H1 (cell line): ENCODE measurements at regions not wholly inside any gene's neighbourhood (a gene's known extent, or its start where the extent isn't known, plus 50 kb on each side); places are given as distances from the start of the nearest gene placed in this dataset.

Experiments used
- CTCF ChIA-PET: fragments of 300-600 bp; sonication (Branson Sonifier 250); formaldehyde crosslinking; loops from one replicate; lab custom pipeline; 2021; ENCODE audit not compliant: partially characterized antibody; lab: Charles Lee
- POLR2A ChIA-PET: fragments of 300-600 bp; sonication (Branson Sonifier 250); formaldehyde crosslinking; loops from one replicate; lab custom pipeline; 2021; ENCODE audit warnings: inconsistent platforms; ENCODE audit not compliant: partially characterized antibody; lab: Charles Lee
- DNase-seq, 2 experiments: peaks; one replicate each; pipeline versions ENCODE4 v3.0.0 to v3.0.0-alpha.2; 2010 to 2022; ENCODE audit warnings: low spot score in 2 of 2, low read depth in 1 of 2, mixed read lengths in 1 of 2
- FAIRE-seq: peaks from 2 replicates; lab custom pipeline; 2011; peaks lifted over from hg19 to GRCh38; lab: Jason Lieb, UNC
- H2AFZ ChIP-seq: 2 replicates; pipeline ENCODE4 v1.8.1; 2012; ENCODE audit warnings: low read length, inconsistent platforms
- H2AK5ac ChIP-seq: 2 replicates; pipeline ENCODE4 v1.6.1; 2013; ENCODE audit warnings: low read depth, low read length
- H2BK120ac ChIP-seq: replicated peaks from 2 replicates; pipeline ENCODE3; 2013; ENCODE audit warnings: low read depth, low read length, inconsistent platforms
- H2BK12ac ChIP-seq: 2 replicates; pipeline ENCODE4 v1.6.1; 2013; ENCODE audit warnings: low read depth, low read length
- H2BK15ac ChIP-seq: 2 replicates; pipeline ENCODE4 v1.6.1; 2013; ENCODE audit warnings: low read length
- H2BK20ac ChIP-seq: 2 replicates; pipeline ENCODE4 v1.6.1; 2013; ENCODE audit warnings: low read length
- H2BK5ac ChIP-seq: 2 replicates; pipeline ENCODE4 v1.6.1; 2013; ENCODE audit warnings: low read depth, low read length
- H3K14ac ChIP-seq: 2 replicates; pipeline ENCODE4 v1.6.1; 2013; ENCODE audit warnings: inconsistent platforms; ENCODE audit not compliant: insufficient read length
- H3K18ac ChIP-seq: 2 replicates; pipeline ENCODE4 v1.6.1; 2013; ENCODE audit warnings: low read length; ENCODE audit errors: extremely low read depth
- H3K23ac ChIP-seq: 2 replicates; pipeline ENCODE4 v1.6.1; 2013; ENCODE audit warnings: inconsistent platforms; ENCODE audit not compliant: insufficient read length
- H3K23me2 ChIP-seq: 2 replicates; pipeline ENCODE4 v1.6.1; 2013; ENCODE audit warnings: low read depth, low read length
- H3K27ac ChIP-seq: 2 replicates; pipeline ENCODE4 v1.6.1; 2011; ENCODE audit warnings: low read depth, low read length, inconsistent platforms
- H3K27me3 ChIP-seq, 4 experiments: replicated peaks in 1 of 4; 1 replicate in 1 of 4; 2 replicates in 3 of 4; pipeline versions ENCODE4 v1.6.1 to v1.8.1; 2011 to 2013; ENCODE audit warnings: low read length in 3 of 4, mild to moderate bottlenecking in 3 of 4, inconsistent platforms in 2 of 4, mixed read lengths in 2 of 4, moderate library complexity in 1 of 4; ENCODE audit not compliant: control insufficient read depth in 3 of 4, insufficient read depth in 3 of 4; ENCODE audit errors: extremely low read depth in 1 of 4
- H3K36me3 ChIP-seq, 4 experiments: 2 replicates each; pipeline versions ENCODE4 v1.6.1 to v1.8.1; 2011 to 2013; ENCODE audit warnings: mild to moderate bottlenecking in 4 of 4, low read length in 3 of 4, moderate library complexity in 2 of 4, control low read depth in 1 of 4, inconsistent platforms in 1 of 4; ENCODE audit not compliant: insufficient read depth in 4 of 4, control insufficient read depth in 2 of 4
- H3K4ac ChIP-seq: replicated peaks from 2 replicates; pipeline ENCODE3; 2013; ENCODE audit warnings: low read length, low read depth, mixed read lengths, inconsistent platforms; ENCODE audit not compliant: insufficient read length
- H3K4me1 ChIP-seq, 4 experiments: replicated peaks in 1 of 4; 1 replicate in 1 of 4; 2 replicates in 3 of 4; pipeline versions ENCODE4 v1.6.1 to v1.8.1; 2011 to 2013; ENCODE audit warnings: low read length in 3 of 4, inconsistent platforms in 2 of 4, mixed read lengths in 1 of 4; ENCODE audit not compliant: insufficient read depth in 4 of 4, control insufficient read depth in 3 of 4
- H3K4me2 ChIP-seq, 2 experiments: 2 replicates each; pipeline versions ENCODE4 v1.6.1 to v1.8.1; 2011 to 2013; ENCODE audit warnings: low read depth in 2 of 2, low read length in 2 of 2, control low read depth in 1 of 2, inconsistent platforms in 1 of 2, mild to moderate bottlenecking in 1 of 2; ENCODE audit not compliant: insufficient read depth in 1 of 2
- H3K4me3 ChIP-seq, 4 experiments: fragments of 200-600, 300-600 bp in 1 of 4; sonication (generic), shearing (Covaris generic), sonication (Bioruptor Twin) in 1 of 4; 2 replicates each; pipeline versions ENCODE4 v1.5.1 to v1.8.1; 2011 to 2016; ENCODE audit warnings: low read length in 4 of 4, low read depth in 3 of 4, control low read depth in 2 of 4, inconsistent platforms in 2 of 4, mild to moderate bottlenecking in 2 of 4, mixed read lengths in 1 of 4, moderate library complexity in 1 of 4; ENCODE audit not compliant: insufficient read depth in 2 of 4; ENCODE audit errors: extremely low read depth in 1 of 4
- H3K56ac ChIP-seq: replicated peaks from 2 replicates; pipeline ENCODE3; 2013; ENCODE audit warnings: low read depth, mild to moderate bottlenecking, mixed read lengths, low read length, inconsistent platforms; ENCODE audit not compliant: insufficient read length
- H3K79me1 ChIP-seq: 2 replicates; pipeline ENCODE4 v1.6.1; 2013; ENCODE audit warnings: low read depth, low read length, control low read depth
- H3K79me2 ChIP-seq, 2 experiments: 2 replicates each; pipeline versions ENCODE4 v1.6.1 to v1.8.1; 2012 to 2013; ENCODE audit warnings: low read length in 2 of 2, mild to moderate bottlenecking in 2 of 2, inconsistent platforms in 1 of 2; ENCODE audit not compliant: insufficient read depth in 2 of 2, control insufficient read depth in 1 of 2
- H3K9ac ChIP-seq, 4 experiments: replicated peaks in 1 of 4; 1 replicate in 1 of 4; 2 replicates in 3 of 4; pipeline versions ENCODE4 v1.6.1 to v1.8.1; 2011 to 2013; ENCODE audit warnings: low read depth in 3 of 4, low read length in 3 of 4, control low read depth in 2 of 4, mild to moderate bottlenecking in 2 of 4, moderate library complexity in 2 of 4, inconsistent platforms in 1 of 4; ENCODE audit errors: extremely low read depth in 1 of 4
- H3K9me3 ChIP-seq, 2 experiments: 2 replicates each; pipeline versions ENCODE4 v1.6.1 to v1.8.1; 2012 to 2013; ENCODE audit warnings: mild to moderate bottlenecking in 2 of 2, moderate library complexity in 2 of 2, control low read depth in 1 of 2, inconsistent platforms in 1 of 2, low read depth in 1 of 2, low read length in 1 of 2, mixed read lengths in 1 of 2; ENCODE audit not compliant: insufficient read depth in 2 of 2
- H4K20me1 ChIP-seq, 2 experiments: replicated peaks in 1 of 2; 2 replicates each; pipeline versions ENCODE3 to v1.8.1; 2011 to 2013; ENCODE audit warnings: inconsistent platforms in 2 of 2, low read length in 2 of 2, mild to moderate bottlenecking in 1 of 2; ENCODE audit not compliant: insufficient read depth in 2 of 2, control insufficient read depth in 1 of 2
- H4K5ac ChIP-seq: 2 replicates; pipeline ENCODE4 v1.6.1; 2013; ENCODE audit warnings: low read length, low read depth, mixed read lengths, inconsistent platforms; ENCODE audit not compliant: insufficient read length
- H4K8ac ChIP-seq: 2 replicates; pipeline ENCODE4 v1.8.0; 2013; ENCODE audit warnings: mild to moderate bottlenecking, moderate library complexity, low read length, inconsistent platforms; ENCODE audit not compliant: insufficient read depth; ENCODE audit errors: extremely low read depth
- H4K91ac ChIP-seq: replicated peaks from 2 replicates; pipeline ENCODE3; 2013; ENCODE audit warnings: low read length, mixed read lengths, inconsistent platforms; ENCODE audit not compliant: insufficient read length
- ASH2L ChIP-seq: fragments of 200-600, 300-600 bp; sonication (generic); IDR thresholded peaks from one replicate; pipeline ENCODE4 v1.7.1; 2017; ENCODE audit warnings: low read length
- CHD1 ChIP-seq: IDR thresholded peaks from 2 replicates; pipeline ENCODE4 v1.6.1; 2012; ENCODE audit warnings: low read depth, low read length, improper control_type of control experiment
- CREB1 ChIP-seq: IDR thresholded peaks from 2 replicates; pipeline ENCODE4 v1.6.1; 2012; ENCODE audit warnings: inconsistent platforms
- EGR1 ChIP-seq: IDR thresholded peaks from 2 replicates; pipeline ENCODE4 v1.6.1; 2011; ENCODE audit warnings: low read depth, low read length, borderline replicate concordance
- PHF8 ChIP-seq: fragments of 200-600 bp; sonication (generic); conservative IDR thresholded peaks from 2 replicates; pipeline ENCODE4 v1.7.1; 2012; ENCODE audit warnings: low read depth, mild to moderate bottlenecking, inconsistent platforms, low read length, moderate library complexity
- POU5F1 ChIP-seq: IDR thresholded peaks from 2 replicates; pipeline ENCODE4 v1.6.1; 2011; ENCODE audit warnings: low read depth, mild to moderate bottlenecking, low read length, moderate library complexity
- SIN3A ChIP-seq, 2 experiments: IDR thresholded peaks in 1 of 2; conservative IDR thresholded peaks in 1 of 2; 2 replicates each; pipeline ENCODE4 v1.6.1; 2011 to 2012; ENCODE audit warnings: low read length in 2 of 2, improper control_type of control experiment in 1 of 2, low read depth in 1 of 2, mild to moderate bottlenecking in 1 of 2
- SP1 ChIP-seq: IDR thresholded peaks from 2 replicates; pipeline ENCODE4 v1.6.1; 2011; ENCODE audit warnings: low read depth, low read length
- SP2 ChIP-seq: IDR thresholded peaks from 2 replicates; pipeline ENCODE4 v1.6.1; 2012; ENCODE audit warnings: mild to moderate bottlenecking, low read length, inconsistent platforms
- SUZ12 ChIP-seq: fragments of 200-600 bp; sonication (generic); IDR thresholded peaks from 2 replicates; pipeline ENCODE4 v1.6.1; 2012; ENCODE audit warnings: mild to moderate bottlenecking, inconsistent platforms, low read length, moderate library complexity, mixed read lengths
- TEAD4 ChIP-seq: IDR thresholded peaks from 2 replicates; pipeline ENCODE4 v1.6.1; 2012; ENCODE audit warnings: low read depth, low read length, inconsistent platforms, mixed read lengths
- YY1 ChIP-seq: IDR thresholded peaks from 2 replicates; pipeline ENCODE4 v1.6.1; 2011; ENCODE audit warnings: low read depth, mild to moderate bottlenecking, low read length
- ZNF274 ChIP-seq: IDR thresholded peaks from 2 replicates; pipeline ENCODE4 v1.7.0; 2012; ENCODE audit warnings: low read length, borderline replicate concordance; ENCODE audit errors: extremely low read depth
- WGBS, 2 experiments: shearing (Covaris generic) in 1 of 2; methylation state at CpG; one replicate each; pipeline versions ENCODE4 v1.1.6 to v1.1.7; 2013 to 2015; ENCODE audit warnings: low lambda C conversion rate in 2 of 2, mixed read lengths in 2 of 2, inconsistent platforms in 1 of 2, low coverage in 1 of 2, missing lambda C conversion rate in 1 of 2; ENCODE audit not compliant: insufficient replicate concordance in 2 of 2, insufficient coverage in 1 of 2, insufficient read length in 1 of 2; ENCODE audit errors: extremely low coverage in 1 of 2, missing lambda C conversion rate in 1 of 2; 5-methylcytosine and 5-hydroxymethylcytosine counted together
- TF ChIP-seq, protein P1 (sequence below): IDR thresholded peaks from 2 replicates; pipeline ENCODE4 v1.6.1; 2011; ENCODE audit warnings: low read depth, mild to moderate bottlenecking, low read length; ENCODE audit not compliant: insufficient read depth
- TF ChIP-seq, protein P2 (sequence below): IDR thresholded peaks from 2 replicates; pipeline ENCODE4 v1.6.1; 2012; ENCODE audit warnings: inconsistent platforms

DNA sequence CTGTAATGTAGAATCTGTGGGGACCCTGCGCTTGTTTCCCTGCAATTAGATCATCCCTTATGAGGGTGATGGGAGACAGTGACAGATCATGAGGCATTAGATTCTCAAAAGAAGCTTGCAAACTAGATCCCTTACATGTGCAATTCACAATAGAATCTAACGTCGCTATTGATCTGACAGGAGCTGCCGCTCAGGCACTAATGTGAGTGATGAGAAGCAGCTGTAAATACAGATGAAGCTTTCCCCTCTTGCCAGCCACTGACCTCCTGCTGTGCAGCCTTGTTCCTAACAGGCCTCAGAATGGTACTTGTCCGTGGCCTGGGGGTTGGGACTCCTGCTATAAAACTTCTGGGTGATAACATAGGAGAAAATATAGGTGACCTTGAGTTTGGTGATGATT lies 1076.8 kb downstream of the PDHA2 start:
- FAIRE-seq (no peak), DNase-seq (no peak)
- Histone ChIP-seq H2BK5ac (no peak overlapping the region), H3K79me2 (no peaks in the 10 kb centered on the region), H3K18ac (no peak overlapping the region), H4K8ac (no peak overlapping the region), H3K4me3 (no peak overlapping the region), H2AK5ac (no peak overlapping the region), H3K27me3 (no peaks in the 10 kb centered on the region), H3K36me3 (no peaks in the 10 kb centered on the region), H4K5ac (no peak overlapping the region), H3K4me2 (no peak overlapping the region), H2BK12ac (no peak overlapping the region), H3K9ac (no peak overlapping the region), H4K91ac (no peak overlapping the region), H2BK15ac (no peak overlapping the region), H3K9me3 (no peaks in the 10 kb centered on the region), H3K79me1 (no peaks in the 10 kb centered on the region), H2AFZ (no peak overlapping the region), H2BK120ac (no peak overlapping the region), H3K4ac (no peak overlapping the region), H3K14ac (no peak overlapping the region), H4K20me1 (no peaks in the 10 kb centered on the region), H3K56ac (no peak overlapping the region), H3K23ac (no peak overlapping the region), H3K4me1 (peaks cover 0 to 3% (median 0%) of the 10 kb centered on the region in 4 experiments; a peak in 1 of 7 replicates), H3K27ac (no peak overlapping the region), H2BK20ac (no peak overlapping the region), H3K23me2 (no peaks in the 10 kb centered on the region)
- WGBS, 2 experiments, result 86% methylated on average over 5 of the region's 5 CpGs; no CpG with 5 or more reads in 1 of the 2 experiments
- ChIA-PET CTCF (no interaction called here), POLR2A (no interaction called here)
- TF ChIP-seq ASH2L, result no peak
- no peak for TF ChIP-seq YY1
- TF ChIP-seq SIN3A (conservative IDR thresholded peaks at IDR 0.05 in 1 of 2, IDR thresholded peaks at IDR 0.05 in 1 of 2; ENCODE audit: low read depth in 1 of 2, low read length in 2 of 2), result no peak
- no peak for TF ChIP-seq POU5F1
- TF ChIP-seq TEAD4, result no peak
- no peak for TF ChIP-seq CREB1
- TF ChIP-seq SP2, result no peak
- TF ChIP-seq, protein P1, sequence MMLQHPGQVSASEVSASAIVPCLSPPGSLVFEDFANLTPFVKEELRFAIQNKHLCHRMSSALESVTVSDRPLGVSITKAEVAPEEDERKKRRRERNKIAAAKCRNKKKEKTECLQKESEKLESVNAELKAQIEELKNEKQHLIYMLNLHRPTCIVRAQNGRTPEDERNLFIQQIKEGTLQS, result no peak
- TF ChIP-seq CHD1, result no peak
- TF ChIP-seq SUZ12, result no peak
- TF ChIP-seq, protein P2, sequence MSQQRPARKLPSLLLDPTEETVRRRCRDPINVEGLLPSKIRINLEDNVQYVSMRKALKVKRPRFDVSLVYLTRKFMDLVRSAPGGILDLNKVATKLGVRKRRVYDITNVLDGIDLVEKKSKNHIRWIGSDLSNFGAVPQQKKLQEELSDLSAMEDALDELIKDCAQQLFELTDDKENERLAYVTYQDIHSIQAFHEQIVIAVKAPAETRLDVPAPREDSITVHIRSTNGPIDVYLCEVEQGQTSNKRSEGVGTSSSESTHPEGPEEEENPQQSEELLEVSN, result no peak
- TF ChIP-seq PHF8, result no peak
- TF ChIP-seq EGR1, result no peak
- TF ChIP-seq SP1, result no peak
- TF ChIP-seq ZNF274, result no peak
